GM12891 (cell line): ENCODE measurements at regions not wholly inside any gene's neighbourhood (a gene's known extent, or its start where the extent isn't known, plus 50 kb on each side); places are given as distances from the start of the nearest gene placed in this dataset.
"Not testable (repeated sequence)": the region's sequence is repeated elsewhere in the genome, so short reads cannot be mapped to it uniquely, and the experiment has no call there.

Experiments
- DNase-seq: peaks from one replicate; pipeline ENCODE4 v3.0.0; 2011; ENCODE audit warnings: low spot score; ENCODE audit not compliant: insufficient read length
- FAIRE-seq: peaks from 2 replicates; lab custom pipeline; 2011; peaks lifted over from hg19 to GRCh38; lab: Jason Lieb, UNC
- PAX5 ChIP-seq: IDR thresholded peaks from 2 replicates; pipeline ENCODE4 v1.6.1; 2011; ENCODE audit warnings: low read length, moderate library complexity, mild to moderate bottlenecking; ENCODE audit not compliant: insufficient read depth, severe bottlenecking
- POLR2A ChIP-seq: IDR thresholded peaks from 2 replicates; pipeline ENCODE4 v1.6.1; 2011; ENCODE audit warnings: low read depth, low read length, control low read depth
- POLR2AphosphoS5 ChIP-seq: IDR thresholded peaks from 2 replicates; pipeline ENCODE4 v1.6.1; 2011; ENCODE audit warnings: low read depth, low read length, control low read depth
- POU2F2 ChIP-seq: IDR thresholded peaks from 2 replicates; pipeline ENCODE4 v1.6.1; 2011; ENCODE audit warnings: low read depth, mild to moderate bottlenecking, control low read depth, low read length, moderate library complexity
- SPI1 ChIP-seq: IDR thresholded peaks from 2 replicates; pipeline ENCODE4 v1.6.1; 2011; ENCODE audit warnings: low read depth, low read length, control low read depth
- TAF1 ChIP-seq: IDR thresholded peaks from 2 replicates; pipeline ENCODE4 v1.6.1; 2011; ENCODE audit warnings: low read depth, low read length, control low read depth

- DNase-seq, FAIRE-seq: not testable (repeated sequence)
These were observed 72.4 kb downstream of the HNRNPD start for GRCh38 chr4:82301390-82301789.

- no peak for TF ChIP-seq PAX5
- TF ChIP-seq POLR2AphosphoS5: no peak
- FAIRE-seq: peak; percentile 79
- no peak for DNase-seq
These were observed 80.5 kb downstream of the HNRNPD start for GRCh38 chr4:82293304-82293703.

DNA sequence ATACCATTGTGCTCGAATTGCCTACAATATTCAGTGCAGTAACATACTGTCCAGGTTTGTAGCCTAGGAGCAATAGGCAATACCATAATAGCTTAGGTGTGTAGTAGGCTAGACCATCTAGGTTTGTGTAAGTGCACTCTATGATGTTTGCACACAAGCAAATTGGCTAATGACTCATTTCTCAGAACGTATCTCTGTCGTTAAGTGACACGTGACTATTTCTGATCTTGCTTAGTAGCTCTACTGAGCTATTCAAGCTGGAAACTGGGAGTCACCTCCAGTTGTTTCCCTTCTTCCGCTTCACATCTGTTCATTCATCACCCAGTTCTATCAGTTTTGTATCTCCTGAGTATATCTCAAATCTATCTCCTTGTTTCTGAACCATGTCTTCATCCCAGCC, 86.1 kb downstream of the HNRNPD start:
- DNase-seq: no peak
- no peak for TF ChIP-seq POLR2AphosphoS5
- TF ChIP-seq TAF1: no peak
- TF ChIP-seq POLR2A: no peak
- TF ChIP-seq PAX5: no peak
- no peak for TF ChIP-seq POU2F2
- TF ChIP-seq SPI1: no peak
- no peak for FAIRE-seq

GRCh38 chr4:82284858-82285805, 88.7 kb downstream of the HNRNPD start:
- peak; percentile 87 for DNase-seq
- no peak for TF ChIP-seq POU2F2
- TF ChIP-seq POLR2A: no peak
- no peak for TF ChIP-seq TAF1
- TF ChIP-seq SPI1: no peak
- no peak for TF ChIP-seq POLR2AphosphoS5
- TF ChIP-seq PAX5: no peak
- peak; percentile 86 for FAIRE-seq

DNA sequence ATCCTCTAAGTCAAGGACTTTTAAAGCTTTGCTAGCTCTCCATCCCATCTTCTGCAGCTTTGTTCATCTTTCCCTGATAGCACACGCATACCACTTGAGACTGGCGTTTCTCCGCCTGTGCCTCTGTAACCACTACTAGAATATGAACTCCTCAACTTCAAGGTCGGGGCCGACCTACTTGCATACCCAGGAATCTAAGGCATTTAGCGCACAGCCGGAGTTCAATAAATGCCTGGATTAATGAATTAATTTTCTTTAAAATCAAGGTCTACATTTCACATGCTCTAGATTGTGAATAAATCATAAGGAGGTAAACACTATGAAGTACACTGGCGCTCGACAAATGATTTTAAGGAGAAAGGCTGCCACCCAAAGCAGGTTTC, 89.3 kb downstream of the HNRNPD start:
- no peak for FAIRE-seq
- no peak for TF ChIP-seq POU2F2
- no peak for TF ChIP-seq SPI1
- no peak for TF ChIP-seq TAF1
- TF ChIP-seq POLR2AphosphoS5: no peak
- no peak for TF ChIP-seq POLR2A
- no peak for DNase-seq

DNA sequence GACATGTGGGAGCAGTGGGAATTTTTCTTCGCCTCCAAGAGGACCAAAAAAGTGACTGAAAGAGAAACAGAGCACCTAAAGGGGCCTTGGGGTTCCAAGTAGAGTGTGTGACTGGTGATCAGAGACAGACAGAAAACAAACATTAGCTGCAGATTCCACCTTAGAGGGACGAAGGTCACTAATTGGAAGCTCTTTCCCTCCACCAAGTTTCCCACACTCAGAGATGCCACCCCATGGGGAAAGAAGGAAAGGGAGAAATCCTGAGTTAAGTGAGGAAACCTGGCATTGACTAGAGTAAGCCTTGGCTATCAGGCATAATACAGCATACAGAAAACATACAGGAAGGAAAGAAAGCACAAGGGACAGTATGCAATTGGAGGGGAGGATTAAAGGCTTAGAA, 90.9 kb downstream of the HNRNPD start:
- no peak for DNase-seq
- no peak for FAIRE-seq
- TF ChIP-seq POU2F2: no peak
- TF ChIP-seq SPI1: no peak
- TF ChIP-seq POLR2A: no peak
- no peak for TF ChIP-seq TAF1

DNA sequence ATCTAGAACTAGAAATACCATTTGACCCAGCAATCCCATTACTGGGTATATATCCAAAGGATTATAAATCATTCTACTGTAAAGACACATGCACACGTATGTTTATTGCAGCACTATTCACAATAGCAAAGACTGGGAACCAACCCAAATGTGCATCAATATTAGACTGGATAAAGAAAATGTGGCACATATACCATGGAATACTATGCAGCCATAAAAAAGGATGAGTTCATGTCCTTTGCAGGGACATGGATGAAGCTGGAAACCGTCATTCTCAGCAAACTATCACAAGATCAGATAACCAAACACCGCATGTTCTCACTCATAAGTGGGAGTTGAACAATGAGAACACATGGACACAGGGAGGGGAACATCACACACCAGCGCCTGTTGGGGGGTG, 94.2 kb downstream of the HNRNPD start:
- FAIRE-seq, DNase-seq: not testable (repeated sequence)

- TF ChIP-seq TAF1 (no peak), SPI1 (no peak), POLR2A (no peak), PAX5 (no peak), POLR2AphosphoS5 (no peak), POU2F2 (no peak)
- DNase-seq (no peak), FAIRE-seq (no peak)
These were observed 97.5 kb downstream of the HNRNPD start for GRCh38 chr4:82276332-82276640.

GRCh38 chr4:82275431-82276331, 98.1 kb downstream of the HNRNPD start:
- DNase-seq (no peak), FAIRE-seq (peak; percentile 26)
- TF ChIP-seq POU2F2 (no peak), SPI1 (no peak), PAX5 (no peak), TAF1 (no peak), POLR2AphosphoS5 (no peak), POLR2A (no peak)

DNA sequence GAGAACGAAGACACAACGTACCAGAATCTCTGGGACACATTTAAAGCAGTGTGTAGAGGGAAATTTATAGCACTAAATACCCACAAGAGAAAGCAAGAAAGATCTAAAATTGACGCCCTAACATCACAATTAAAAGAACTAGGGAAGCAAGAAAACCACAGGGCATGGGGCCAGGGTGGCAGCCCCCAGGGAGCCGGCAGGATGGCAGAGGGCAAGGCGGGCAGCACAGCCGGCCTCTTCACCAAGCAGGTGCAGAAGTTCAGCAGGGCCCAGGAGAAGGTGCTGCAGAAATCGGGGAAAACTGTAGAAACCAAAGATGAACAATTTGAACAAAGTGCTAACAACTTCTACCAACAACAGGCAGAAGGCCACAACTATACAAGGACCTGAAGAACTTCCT, 99.1 kb downstream of the HNRNPD start:
- DNase-seq, FAIRE-seq: not testable (repeated sequence)

- FAIRE-seq, DNase-seq: not testable (repeated sequence)
These were observed 101.3 kb downstream of the HNRNPD start for GRCh38 chr4:82272523-82272922.

- FAIRE-seq, DNase-seq: not testable (repeated sequence)
These were observed 101.8 kb downstream of the HNRNPD start for GRCh38 chr4:82271915-82272480.
